Smooth muscle cell (in vitro differentiated cells): ENCODE measurements at regions not wholly inside any gene's neighbourhood (a gene's known extent, or its start where the extent isn't known, plus 50 kb on each side); places are given as distances from the start of the nearest gene placed in this dataset.
"Not testable (repeated sequence)": the region's sequence is repeated elsewhere in the genome, so short reads cannot be mapped to it uniquely, and the experiment has no call there.

ENCODE experiments used
- DNase-seq: peaks from one replicate; lab custom pipeline; 2025; ENCODE audit not compliant: unreplicated experiment; lab: John Stamatoyannopoulos, UW
- H2AFZ ChIP-seq: fragments of 200-600 bp; sonication (generic); 2 replicates; pipeline ENCODE4 v1.6.0; 2016; ENCODE audit warnings: antibody characterized with exemption, low read depth, mild to moderate bottlenecking
- H3F3A ChIP-seq: fragments of 200-600 bp; sonication (generic); 2 replicates; pipeline ENCODE4 v1.6.0; 2017; ENCODE audit warnings: antibody characterized with exemption, low read depth
- H3K27ac ChIP-seq: fragments of 200-600 bp; sonication (generic); 2 replicates; pipeline ENCODE4 v1.5.1; 2016; ENCODE audit warnings: low read depth, mild to moderate bottlenecking
- H3K27me3 ChIP-seq: fragments of 200-600 bp; sonication (generic); 2 replicates; pipeline ENCODE4 v1.6.1; 2016; ENCODE audit warnings: low read depth, mild to moderate bottlenecking
- H3K36me3 ChIP-seq: fragments of 200-600 bp; sonication (generic); 2 replicates; pipeline ENCODE4 v1.5.1; 2016; ENCODE audit warnings: low read depth
- H3K4me1 ChIP-seq: fragments of 200-600 bp; sonication (generic); 2 replicates; pipeline ENCODE4 v1.5.1; 2016; ENCODE audit warnings: low read depth
- H3K4me2 ChIP-seq: fragments of 200-600 bp; sonication (generic); 2 replicates; pipeline ENCODE4 v1.6.0; 2016; ENCODE audit warnings: mild to moderate bottlenecking
- H3K4me3 ChIP-seq: fragments of 200-600 bp; sonication (generic); 2 replicates; pipeline ENCODE4 v1.5.1; 2016; ENCODE audit warnings: mild to moderate bottlenecking
- H3K79me2 ChIP-seq: fragments of 200-600 bp; sonication (generic); 2 replicates; pipeline ENCODE4 v1.6.0; 2016; ENCODE audit warnings: low read depth, mild to moderate bottlenecking
- H3K9ac ChIP-seq: fragments of 200-600 bp; sonication (generic); 2 replicates; pipeline ENCODE4 v1.6.0; 2016; ENCODE audit warnings: low read depth
- H3K9me3 ChIP-seq: fragments of 200-600 bp; sonication (generic); replicated peaks from 2 replicates; pipeline ENCODE4 v1.5.1; 2016; ENCODE audit warnings: low read depth
- H4K20me1 ChIP-seq: fragments of 200-600 bp; sonication (generic); 2 replicates; pipeline ENCODE4 v1.6.0; 2016; ENCODE audit warnings: low read depth
- CTCF ChIP-seq: fragments of 200-600 bp; sonication (generic); IDR thresholded peaks from 2 replicates; pipeline ENCODE4 v1.5.1; 2017; ENCODE audit warnings: borderline replicate concordance, mild to moderate bottlenecking, antibody characterized with exemption; ENCODE audit not compliant: insufficient read depth, poor library complexity, severe bottlenecking
- WGBS: methylation state at CpG from one replicate; pipeline ENCODE4 v1.1.7; 2016; ENCODE audit warnings: low lambda C conversion rate; 5-methylcytosine and 5-hydroxymethylcytosine counted together

GRCh38 chr6:92667843-92668242 is 751.5 kb downstream of the EPHA7 start:
- H4K20me1 ChIP-seq: no peaks in the 10 kb centered on the region
- DNase-seq: no peak
- peak overlapping the region; percentile 71 for H3K4me2 ChIP-seq
- no peaks in the 10 kb centered on the region for H3K79me2 ChIP-seq
- no peaks in the 10 kb centered on the region for H3K36me3 ChIP-seq
- H3K9me3 ChIP-seq: no peaks in the 10 kb centered on the region
- peak overlapping the region; percentile 1 for H3K4me3 ChIP-seq
- H2AFZ ChIP-seq: peak overlapping the region; percentile 76
- no peaks in the 10 kb centered on the region for H3K4me1 ChIP-seq
- no peak overlapping the region for H3K27ac ChIP-seq
- no peak for TF ChIP-seq CTCF
- no peak overlapping the region for H3K9ac ChIP-seq
- WGBS: 16% methylated on average over 5 of the region's 5 CpGs
- no peaks in the 10 kb centered on the region for H3K27me3 ChIP-seq
- H3F3A ChIP-seq: no peaks in the 10 kb centered on the region

- Histone ChIP-seq H3K4me3 (no peak overlapping the region), H3K36me3 (no peaks in the 10 kb centered on the region), H3K4me2 (no peak overlapping the region), H3K9ac (no peak overlapping the region), H3F3A (no peaks in the 10 kb centered on the region), H3K27ac (no peak overlapping the region), H3K79me2 (no peaks in the 10 kb centered on the region), H2AFZ (no peak overlapping the region), H4K20me1 (no peaks in the 10 kb centered on the region), H3K9me3 (no peaks in the 10 kb centered on the region), H3K4me1 (no peaks in the 10 kb centered on the region), H3K27me3 (no peaks in the 10 kb centered on the region)
- WGBS: 78% methylated on average over 5 of the region's 5 CpGs
- TF ChIP-seq CTCF: no peak
- no peak for DNase-seq
These were observed 770.8 kb downstream of the EPHA7 start for GRCh38 chr6:92648364-92649086.

- no peaks in the 10 kb centered on the region for H3K79me2 ChIP-seq
- no peak for DNase-seq
- no peaks in the 10 kb centered on the region for H3K36me3 ChIP-seq
- no peaks in the 10 kb centered on the region for H3K9me3 ChIP-seq
- H3K27ac ChIP-seq: no peak overlapping the region
- no peaks in the 10 kb centered on the region for H3K27me3 ChIP-seq
- H3K4me1 ChIP-seq: no peaks in the 10 kb centered on the region
- no peak for TF ChIP-seq CTCF
- no peaks in the 10 kb centered on the region for H3F3A ChIP-seq
- H3K9ac ChIP-seq: no peak overlapping the region
- no peak overlapping the region for H3K4me2 ChIP-seq
- H2AFZ ChIP-seq: no peak overlapping the region
- H3K4me3 ChIP-seq: no peak overlapping the region
- 59% methylated on average over 5 of the region's 5 CpGs for WGBS
- no peaks in the 10 kb centered on the region for H4K20me1 ChIP-seq
These were observed 771.7 kb downstream of the EPHA7 start for GRCh38 chr6:92647630-92648029.

GRCh38 chr6:92644104-92644791 is 775.1 kb downstream of the EPHA7 start:
- H3K79me2 ChIP-seq, H3K4me1 ChIP-seq, H3K36me3 ChIP-seq, DNase-seq, H3K27ac ChIP-seq, H3K4me3 ChIP-seq, H4K20me1 ChIP-seq, H2AFZ ChIP-seq, H3K9me3 ChIP-seq, H3K9ac ChIP-seq, H3K27me3 ChIP-seq, H3F3A ChIP-seq, H3K4me2 ChIP-seq: not testable (repeated sequence)
- WGBS: 66% methylated on average over 25 of the region's 25 CpGs
- TF ChIP-seq CTCF: peak; percentile 47
